ENCODE measurements at regions not wholly inside any gene's neighbourhood (a gene's known extent, or its start where the extent isn't known, plus 50 kb on each side); places are given as distances from the start of the nearest gene placed in this dataset.
"Not testable (repeated sequence)": the region's sequence is repeated elsewhere in the genome, so short reads cannot be mapped to it uniquely, and the experiment has no call there.

GRCh38 chr15:22259881-22260421 is 179.6 kb downstream of the OR4M2 start:
- intact Hi-C loops (cut with DNase I), result no loop called here

GRCh38 chr15:22262613-22263020 is 182.3 kb downstream of the OR4M2 start:
- Histone ChIP-seq H3K27ac (ENCODE audit: low read depth in 2 of 2, low read length in 2 of 2) (no peak overlapping the region), H3K4me1 (ENCODE audit: control insufficient read depth in 2 of 3, insufficient read depth in 2 of 3, low read depth in 1 of 3, low read length in 3 of 3) (no peaks in the 10 kb centered on the region), H3K9me3 (ENCODE audit: control insufficient read depth in 2 of 3, insufficient read depth in 1 of 3, low read length in 3 of 3) (no peaks in the 10 kb centered on the region), H3K27me3 (ENCODE audit: control insufficient read depth, insufficient read depth, low read length) (no peaks in the 10 kb centered on the region), H3K4me3 (ENCODE audit: low read length in 3 of 3) (no peak overlapping the region), H3K9ac (ENCODE audit: low read length in 3 of 3) (no peak overlapping the region), H3K36me3 (ENCODE audit: control insufficient read depth in 2 of 3, insufficient read depth in 3 of 3, low read length in 3 of 3) (no peaks in the 10 kb centered on the region)
- TF ChIP-seq CTCF (IDR thresholded peaks at IDR 0.05; ENCODE audit: borderline replicate concordance, extremely low read depth, insufficient read depth), result no peak
- FAIRE-seq, result no peak
- intact Hi-C loops (cut with DNase I), result no loop called here
- peak in 1 of 5 donors; percentile 78 for DNase-seq

More at GRCh38 chr15:22259881-22260421, 179.6 kb downstream of the OR4M2 start:
- H3K4me1 ChIP-seq (ENCODE audit: control insufficient read depth in 2 of 3, insufficient read depth in 2 of 3, low read depth in 1 of 3, low read length in 3 of 3), result no peaks in the 10 kb centered on the region
- H3K9me3 ChIP-seq (ENCODE audit: control insufficient read depth in 2 of 3, insufficient read depth in 1 of 3, low read length in 3 of 3), result no peaks in the 10 kb centered on the region
- H3K9ac ChIP-seq (ENCODE audit: low read length in 3 of 3), result no peak overlapping the region
- no peak for TF ChIP-seq CTCF (IDR thresholded peaks at IDR 0.05; ENCODE audit: borderline replicate concordance, extremely low read depth, insufficient read depth)
- DNase-seq (no peak), FAIRE-seq (no peak)
- H3K4me3 ChIP-seq (ENCODE audit: low read length in 3 of 3), result no peak overlapping the region
- no peaks in the 10 kb centered on the region for H3K36me3 ChIP-seq (ENCODE audit: control insufficient read depth in 2 of 3, insufficient read depth in 3 of 3, low read length in 3 of 3)
- H3K27ac ChIP-seq (ENCODE audit: low read depth in 2 of 2, low read length in 2 of 2), result no peak overlapping the region
- no peaks in the 10 kb centered on the region for H3K27me3 ChIP-seq (ENCODE audit: control insufficient read depth, insufficient read depth, low read length)

GRCh38 chr15:22263738-22264137 is 183.4 kb downstream of the OR4M2 start:
- no peak overlapping the region for H3K27ac ChIP-seq (ENCODE audit: low read depth in 2 of 2, low read length in 2 of 2)
- DNase-seq (no peak), FAIRE-seq (no peak)
- H3K4me3 ChIP-seq (ENCODE audit: low read length in 3 of 3), result no peak overlapping the region
- H3K9ac ChIP-seq (ENCODE audit: low read length in 3 of 3), result no peak overlapping the region
- intact Hi-C loops (cut with DNase I), result no loop called here
- H3K9me3 ChIP-seq (ENCODE audit: control insufficient read depth in 2 of 3, insufficient read depth in 1 of 3, low read length in 3 of 3), result no peaks in the 10 kb centered on the region
- H3K4me1 ChIP-seq (ENCODE audit: control insufficient read depth in 2 of 3, insufficient read depth in 2 of 3, low read depth in 1 of 3, low read length in 3 of 3), result no peaks in the 10 kb centered on the region
- no peaks in the 10 kb centered on the region for H3K36me3 ChIP-seq (ENCODE audit: control insufficient read depth in 2 of 3, insufficient read depth in 3 of 3, low read length in 3 of 3)
- TF ChIP-seq CTCF (IDR thresholded peaks at IDR 0.05; ENCODE audit: borderline replicate concordance, extremely low read depth, insufficient read depth), result no peak
- no peaks in the 10 kb centered on the region for H3K27me3 ChIP-seq (ENCODE audit: control insufficient read depth, insufficient read depth, low read length)

GRCh38 chr15:22264272-22264671 is 183.9 kb downstream of the OR4M2 start:
- H3K9ac ChIP-seq (ENCODE audit: low read length in 3 of 3); DNase-seq; H3K27me3 ChIP-seq (ENCODE audit: control insufficient read depth, insufficient read depth, low read length); H3K4me3 ChIP-seq (ENCODE audit: low read length in 3 of 3); H3K9me3 ChIP-seq (ENCODE audit: control insufficient read depth in 2 of 3, insufficient read depth in 1 of 3, low read length in 3 of 3); H3K36me3 ChIP-seq (ENCODE audit: control insufficient read depth in 2 of 3, insufficient read depth in 3 of 3, low read length in 3 of 3); H3K27ac ChIP-seq (ENCODE audit: low read depth in 2 of 2, low read length in 2 of 2); H3K4me1 ChIP-seq (ENCODE audit: control insufficient read depth in 2 of 3, insufficient read depth in 2 of 3, low read depth in 1 of 3, low read length in 3 of 3); intact Hi-C loops (cut with DNase I); FAIRE-seq: not testable (repeated sequence)

All from kidney (tissue), 13 donors.